NCI-H2227 (cell line): ENCODE measurements at regions not wholly inside any gene's neighbourhood (a gene's known extent, or its start where the extent isn't known, plus 50 kb on each side); places are given as distances from the start of the nearest gene placed in this dataset.

Source experiments
- DNase-seq: peaks from one replicate; lab custom pipeline; 2025; ENCODE audit not compliant: unreplicated experiment; lab: John Stamatoyannopoulos, UW

DNA sequence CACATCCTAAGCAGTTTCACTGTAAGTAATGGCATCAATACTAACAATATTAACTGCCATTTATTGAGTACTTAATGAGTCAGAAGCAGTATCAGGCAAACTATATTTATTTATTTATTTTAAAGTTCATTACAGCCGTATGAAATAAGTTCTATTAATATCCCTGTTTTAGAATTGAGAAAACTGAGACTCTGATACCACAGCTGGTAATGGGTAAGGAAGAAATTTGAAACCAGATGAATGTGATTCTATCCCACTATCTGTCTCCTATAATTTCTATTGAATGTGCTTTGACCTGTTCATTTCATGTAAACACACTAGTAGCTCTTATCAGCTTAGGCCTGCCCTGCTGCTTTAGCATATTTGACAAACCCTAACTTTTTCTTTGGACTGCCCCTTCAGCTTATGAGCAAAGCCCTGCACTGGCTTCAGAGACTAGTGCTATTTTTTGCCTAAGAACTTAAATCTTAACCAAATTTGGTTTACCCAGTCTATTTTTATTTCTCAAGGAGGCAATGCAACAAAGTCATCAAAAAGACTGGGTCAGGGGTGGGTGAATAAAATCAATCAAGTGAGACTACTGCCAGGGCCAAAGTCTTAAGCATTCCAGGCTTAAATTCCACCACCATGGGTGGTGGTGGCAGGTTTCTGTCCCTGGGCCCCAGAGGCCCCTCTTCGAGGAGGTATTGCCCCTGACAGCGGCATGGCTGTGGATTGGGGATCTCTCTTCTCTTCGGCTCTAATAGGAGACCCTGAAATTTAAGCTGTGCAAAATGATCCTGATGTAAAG lies 143.4 kb downstream of the DLEU7 start:
- no peak for DNase-seq

DNA sequence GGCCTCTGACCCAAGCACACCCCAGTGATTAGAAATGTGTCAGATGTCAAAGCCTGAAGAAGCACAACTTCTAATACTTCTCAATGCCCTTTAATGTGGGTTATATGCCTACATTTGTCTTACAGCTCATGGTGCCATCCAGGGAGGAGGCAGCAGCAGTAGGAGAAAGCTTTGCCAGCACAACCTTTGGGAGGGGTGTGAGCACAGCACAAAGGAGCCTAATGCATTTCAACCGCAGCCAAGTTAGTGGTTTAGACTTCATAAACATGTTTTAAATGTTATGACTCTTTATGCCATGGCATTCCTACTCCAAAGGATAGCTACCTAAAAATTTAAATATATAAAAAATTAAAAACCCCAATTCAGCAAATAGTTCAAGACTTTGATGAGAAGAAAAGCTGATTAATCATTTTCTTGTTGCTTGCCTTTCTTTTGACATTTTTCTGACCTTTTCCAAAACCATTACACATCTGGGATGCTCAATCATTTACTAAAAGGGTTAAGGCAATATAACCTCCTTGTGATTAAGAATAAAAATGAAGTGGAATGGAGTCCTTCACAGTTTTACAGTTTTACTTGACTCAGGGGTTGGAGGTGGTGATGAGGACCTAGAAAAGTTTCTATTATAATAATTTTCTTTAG lies 142.7 kb downstream of the DLEU7 start:
- DNase-seq = no peak

DNA sequence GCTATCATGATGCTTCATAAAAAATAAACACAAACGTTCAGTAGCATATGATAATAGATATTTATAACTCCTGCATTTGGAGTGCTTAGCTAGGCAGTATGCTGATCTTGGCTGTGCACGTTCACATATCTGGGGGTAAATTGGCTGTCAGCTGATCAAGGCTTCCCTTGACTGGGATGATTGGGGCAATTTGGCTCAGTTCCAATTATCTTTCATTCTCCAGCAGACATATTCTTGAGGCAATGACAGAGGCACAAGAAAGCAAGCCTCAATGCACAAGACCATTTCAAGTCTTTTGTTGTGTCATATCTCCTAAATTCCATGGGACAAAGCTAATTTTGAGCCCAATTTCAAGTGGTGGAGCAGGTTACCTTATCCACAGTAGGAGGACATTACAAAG lies 142.0 kb downstream of the DLEU7 start:
- DNase-seq = peak; percentile 4

DNA sequence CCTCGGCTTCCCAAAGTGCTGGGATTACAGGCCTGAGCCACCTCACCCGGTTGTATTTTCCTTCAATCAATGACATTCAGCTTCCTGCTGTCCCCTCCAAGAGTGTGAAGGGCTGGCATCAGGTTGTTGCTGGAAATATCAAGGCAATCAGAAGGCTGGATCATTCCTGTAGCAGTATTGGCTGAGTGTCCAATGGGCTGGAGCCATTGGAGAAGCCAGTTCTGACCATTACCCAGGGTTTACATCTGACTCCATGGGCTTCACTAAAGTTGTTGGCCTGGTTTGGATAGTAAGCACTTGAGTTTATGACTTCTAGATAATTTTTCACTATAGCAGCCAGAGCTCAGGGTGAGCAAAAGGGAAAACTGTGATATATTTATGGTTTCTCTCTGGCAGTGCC lies 137.0 kb downstream of the DLEU7 start:
- DNase-seq = no peak

GRCh38 chr13:50707628-50708027 lies 135.9 kb downstream of the DLEU7 start:
- DNase-seq = no peak

DNA sequence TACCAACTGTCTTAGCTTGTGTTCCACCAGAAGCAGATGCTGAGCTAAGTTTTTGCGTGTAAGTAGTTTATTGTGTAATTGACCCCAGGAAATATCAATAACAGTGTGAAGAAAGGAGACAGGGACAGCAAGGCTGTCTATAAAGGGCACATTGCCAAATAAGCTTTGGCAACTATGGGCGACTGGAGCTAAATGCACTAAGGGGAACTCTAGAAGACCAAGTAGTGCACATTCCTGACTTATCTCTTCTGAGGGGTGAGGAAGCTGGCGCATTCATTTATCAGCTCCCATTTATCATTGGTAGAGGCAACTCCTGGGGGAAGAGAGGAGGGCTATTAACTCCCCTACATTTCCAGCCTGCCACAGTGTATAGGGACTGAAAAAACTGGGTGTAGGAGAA lies 135.0 kb downstream of the DLEU7 start:
- DNase-seq = no peak

DNA sequence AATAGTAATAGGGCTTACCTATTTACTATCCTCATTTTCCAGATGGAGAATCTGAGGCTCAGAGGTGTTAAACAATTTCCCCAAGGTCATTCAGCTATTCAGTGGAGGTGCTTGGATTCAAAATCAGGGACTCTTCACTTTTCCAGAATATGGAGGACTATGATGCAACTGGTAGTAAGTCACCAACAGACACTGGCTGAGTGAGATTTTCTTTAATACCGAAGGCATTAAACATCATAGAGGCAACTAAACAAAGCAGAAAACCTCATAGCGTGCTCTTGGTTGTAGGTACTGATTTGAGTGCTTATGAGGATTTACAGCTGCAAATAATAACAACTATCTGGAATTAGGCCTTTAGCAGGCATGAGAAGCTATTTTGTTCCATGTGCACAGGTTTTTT lies 134.4 kb downstream of the DLEU7 start:
- no peak for DNase-seq

- no peak for DNase-seq
Observed at GRCh38 chr13:50711131-50711815, 132.2 kb downstream of the DLEU7 start.

DNA sequence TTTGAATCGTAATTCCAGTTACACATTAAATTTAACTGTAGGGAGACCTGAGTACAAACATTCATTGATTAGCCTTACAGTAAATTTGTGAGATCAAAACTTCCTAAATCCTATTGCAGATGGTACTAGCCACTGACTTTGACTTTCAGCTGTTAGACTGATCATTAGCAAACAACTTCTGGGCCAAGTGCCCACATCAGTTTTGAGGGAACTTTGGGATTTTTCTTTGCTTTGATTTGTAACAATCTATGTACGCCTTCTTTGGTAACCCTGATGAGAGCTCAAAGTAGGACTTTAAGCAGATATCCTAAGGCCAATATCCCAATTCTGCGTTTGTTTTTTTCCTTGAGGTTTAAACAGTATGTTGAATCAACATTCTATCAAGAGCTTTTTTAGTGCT lies 131.5 kb downstream of the DLEU7 start:
- no peak for DNase-seq

DNA sequence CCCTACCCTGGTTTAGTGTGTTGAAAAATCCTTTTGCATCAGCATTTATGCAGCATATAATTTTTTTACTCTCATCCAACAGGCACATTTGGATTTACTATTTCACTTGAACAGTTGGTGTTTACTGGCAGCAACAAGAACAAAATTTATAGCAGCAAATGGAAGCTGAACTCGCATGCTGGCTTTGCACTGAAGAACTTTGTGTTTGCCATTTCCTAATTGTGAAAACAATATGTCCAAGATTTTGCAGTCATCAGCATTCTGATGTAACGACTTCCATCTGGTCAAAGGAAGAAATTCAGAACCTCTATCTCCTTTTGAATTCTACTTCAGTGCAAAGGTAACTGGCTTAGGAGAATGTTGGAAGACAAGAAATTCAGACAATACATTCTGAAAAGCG lies 131.0 kb downstream of the DLEU7 start:
- DNase-seq = no peak

- DNase-seq = no peak
Observed at GRCh38 chr13:50712881-50713280, 130.6 kb downstream of the DLEU7 start.

DNA sequence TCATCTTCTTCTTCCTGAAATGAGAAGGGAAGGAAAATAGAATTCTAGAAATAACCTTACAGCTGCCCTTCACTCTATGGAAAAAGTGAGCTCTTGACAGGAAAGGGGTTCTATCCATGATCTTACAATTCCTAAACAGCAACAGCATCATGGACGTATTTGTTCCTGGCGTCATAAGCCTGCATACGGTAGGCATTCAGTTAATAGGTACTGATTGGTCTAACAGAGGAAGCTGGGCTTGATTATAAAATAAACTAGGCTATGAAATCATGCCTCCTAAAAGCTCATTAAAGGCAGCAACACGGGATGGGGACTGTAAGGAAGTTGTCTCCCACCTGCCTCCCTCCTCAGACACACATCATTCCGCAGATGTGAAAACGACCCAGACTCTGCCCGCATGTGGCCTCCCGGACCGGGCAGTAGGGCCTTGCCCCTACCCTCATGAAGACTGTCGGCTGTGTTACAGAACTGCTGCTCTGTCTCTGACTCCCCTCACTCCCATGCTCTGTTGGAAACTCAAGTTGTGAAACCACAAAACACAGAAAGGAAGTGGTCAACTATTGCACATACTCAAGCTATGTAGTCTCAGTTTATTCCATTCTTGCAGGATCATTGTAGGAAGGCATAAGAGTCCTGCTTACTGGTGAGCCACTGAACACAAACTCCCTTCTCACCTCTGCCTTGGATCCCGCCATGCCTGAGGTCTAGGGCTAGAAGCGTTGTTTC lies 129.8 kb downstream of the DLEU7 start:
- no peak for DNase-seq

DNA sequence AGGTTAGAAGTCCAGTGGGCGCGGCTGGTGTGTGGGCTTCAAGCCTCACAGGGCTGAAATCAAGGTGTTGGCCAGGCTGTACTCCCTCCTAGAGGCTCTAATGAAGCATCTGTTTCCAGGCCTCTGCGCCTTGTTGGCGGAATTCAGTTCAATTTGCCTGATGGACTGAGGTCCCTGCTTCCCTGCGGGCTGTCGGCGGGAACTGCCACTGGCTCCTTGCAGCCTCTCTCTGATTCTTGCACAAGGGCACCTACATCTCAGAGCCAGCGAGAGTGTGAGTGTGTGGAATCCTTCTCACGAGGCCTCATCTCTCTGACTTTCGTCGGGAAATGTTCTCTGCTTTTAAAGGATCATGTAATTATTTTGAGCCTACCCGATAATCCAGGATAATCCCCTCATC lies 128.6 kb downstream of the DLEU7 start:
- DNase-seq = no peak

GRCh38 chr13:50715402-50716146 lies 127.9 kb downstream of the DLEU7 start:
- no peak for DNase-seq

DNA sequence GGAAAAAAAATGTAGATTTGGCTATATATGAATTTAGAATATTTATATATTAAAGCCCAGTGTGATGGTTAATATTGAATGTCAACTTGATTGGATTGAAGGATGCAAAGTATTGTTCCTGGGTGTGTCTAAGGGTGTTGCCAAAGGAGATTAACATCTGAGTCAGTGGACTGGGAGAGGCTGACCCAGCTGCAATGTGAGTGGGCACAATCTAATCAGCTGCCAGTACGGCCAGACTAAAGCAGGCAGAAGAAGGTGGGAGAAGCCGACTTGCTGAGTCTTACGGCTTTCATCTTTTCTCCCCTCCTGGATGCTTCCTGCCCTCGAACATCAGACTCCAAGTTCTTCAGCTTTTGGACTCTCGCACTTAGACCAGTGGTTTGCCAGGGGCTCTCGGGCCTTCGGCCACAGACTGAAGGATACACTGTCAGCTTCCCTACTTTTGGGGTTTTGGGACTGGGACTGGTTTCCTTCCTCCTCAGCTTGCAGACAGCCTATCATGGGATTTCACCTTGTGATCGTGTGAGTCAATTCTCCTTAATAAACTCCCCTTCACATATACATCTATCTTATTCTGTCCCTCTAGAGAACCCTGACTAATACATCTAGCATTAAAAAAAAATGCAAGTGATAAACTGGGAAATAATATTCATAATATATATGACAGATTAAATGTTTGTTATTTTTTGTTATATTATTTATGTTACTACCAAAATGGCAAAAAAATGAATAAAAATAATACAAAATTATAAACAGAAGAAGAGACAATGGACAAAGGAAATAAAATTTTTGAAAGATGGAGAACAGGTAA lies 122.4 kb downstream of the DLEU7 start:
- DNase-seq = no peak

- no peak for DNase-seq
Observed at GRCh38 chr13:50721672-50721992, 121.9 kb downstream of the DLEU7 start.

DNA sequence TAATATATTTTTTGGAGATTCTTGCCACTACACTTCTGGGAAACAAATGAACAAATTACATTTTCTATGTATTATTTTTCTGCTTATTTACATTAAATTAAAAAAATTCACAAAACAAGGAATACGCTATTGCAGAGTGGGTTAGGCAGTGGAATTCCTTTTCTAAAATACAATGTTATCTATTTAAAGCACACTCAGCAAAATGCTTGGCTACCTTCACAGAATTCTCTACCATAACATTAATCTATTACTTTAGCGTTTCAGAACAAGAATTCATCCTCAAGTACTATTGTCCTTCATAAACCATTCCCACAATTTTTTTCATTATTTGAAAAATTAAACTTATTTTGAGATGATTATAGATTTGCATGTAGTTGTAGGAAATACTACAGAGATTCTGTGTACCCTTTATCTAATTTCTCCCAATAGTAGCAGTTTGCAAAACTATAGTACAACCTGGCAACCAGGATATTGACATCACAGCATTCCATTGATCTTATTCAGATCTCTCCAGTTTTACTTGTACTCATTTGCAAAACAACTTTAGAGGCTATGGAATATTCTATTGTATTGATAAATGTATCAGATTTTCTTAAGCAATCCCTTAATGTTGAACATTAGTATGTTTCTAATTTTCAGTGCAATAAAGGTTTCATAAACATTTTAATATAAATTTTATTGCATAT lies 120.9 kb downstream of the DLEU7 start:
- no peak for DNase-seq

DNA sequence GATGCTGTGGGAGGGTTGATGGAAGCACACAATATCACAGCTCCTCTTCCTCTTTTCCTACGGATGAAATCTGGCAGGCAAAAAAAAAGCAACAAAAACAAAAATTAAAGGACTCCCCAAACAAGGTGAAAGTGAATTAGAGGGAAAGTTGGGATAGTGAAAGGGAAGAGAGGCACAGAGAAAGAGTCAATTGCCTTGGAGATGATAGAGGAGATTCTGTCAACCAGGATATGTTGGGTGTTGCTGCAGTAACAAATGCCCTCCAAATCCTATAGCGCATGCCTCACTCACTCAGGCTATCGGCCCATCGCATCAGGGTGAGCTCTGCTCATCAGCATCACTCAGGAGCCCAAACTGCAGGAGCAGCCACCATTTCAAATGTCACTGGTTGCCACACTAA lies 119.1 kb downstream of the DLEU7 start:
- no peak for DNase-seq

DNA sequence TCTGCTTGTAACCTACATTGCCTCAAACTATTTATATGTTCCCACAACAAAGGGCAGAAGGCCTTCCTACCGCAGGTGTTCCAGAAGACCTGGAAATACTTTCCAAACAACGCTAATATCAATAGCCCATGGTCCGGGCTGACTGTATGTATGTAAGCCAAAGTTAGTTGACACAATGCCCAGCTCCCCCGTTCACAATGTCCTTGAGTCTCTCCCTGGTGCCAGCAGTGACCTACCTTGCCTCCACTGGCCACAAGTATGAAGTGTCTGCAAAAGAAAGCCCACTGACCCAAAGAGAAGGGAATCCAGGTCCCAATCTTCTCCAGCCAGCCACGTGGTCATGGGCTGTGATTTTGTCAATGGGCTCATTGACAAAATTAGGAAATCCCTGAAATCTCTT lies 118.6 kb downstream of the DLEU7 start:
- DNase-seq = no peak

GRCh38 chr13:50726164-50726563 lies 117.3 kb downstream of the DLEU7 start:
- DNase-seq = no peak
